ENCODE measurements at regions not wholly inside any gene's neighbourhood (a gene's known extent, or its start where the extent isn't known, plus 50 kb on each side); places are given as distances from the start of the nearest gene placed in this dataset.

DNA sequence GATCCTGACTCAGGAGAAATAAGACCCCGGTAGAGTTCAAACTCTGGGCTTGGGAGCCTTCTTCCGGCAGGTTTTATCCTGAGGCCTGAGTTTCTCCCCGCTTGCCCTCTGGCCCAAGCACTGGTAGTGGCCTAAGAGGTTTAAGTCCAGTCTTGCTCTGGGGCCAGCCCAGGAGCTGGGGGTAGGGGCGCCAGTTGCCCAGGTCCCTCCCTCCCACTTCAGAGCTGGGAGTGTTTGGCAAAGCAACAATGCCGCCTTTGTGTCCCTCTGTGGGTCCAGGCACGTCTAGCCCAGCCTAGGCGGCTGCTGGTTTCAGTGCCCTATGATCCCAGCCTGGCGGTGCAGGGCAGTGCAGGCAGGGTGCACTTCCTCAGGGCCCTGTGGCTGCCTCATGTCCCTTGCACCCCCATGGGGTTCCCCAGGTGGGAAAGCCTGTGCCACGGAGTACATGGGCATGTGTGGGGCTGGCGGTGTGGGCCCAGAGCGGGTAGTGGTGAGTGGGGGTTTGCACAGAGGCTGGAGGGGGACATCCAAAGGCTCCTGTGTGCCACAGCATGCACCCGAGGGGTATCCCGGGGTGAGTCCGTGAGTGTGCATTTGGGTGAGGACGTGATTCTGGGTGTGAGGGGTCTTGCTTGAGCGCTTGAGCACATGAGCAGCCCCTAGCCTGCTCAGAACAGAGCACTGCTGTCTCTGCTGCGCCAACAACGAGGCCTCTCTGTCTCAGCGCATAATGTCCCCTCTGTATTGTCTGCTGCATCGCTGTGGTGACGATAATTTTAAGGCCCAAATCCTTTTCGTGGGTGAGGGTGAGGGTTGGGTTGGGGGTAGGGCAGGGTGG is 61.7 kb upstream of the PSD2 start:
- peak; percentile 68 to 88 for DNase-seq
- no peaks in the 10 kb centered on the region for H3K27me3 ChIP-seq
- intact Hi-C loops (cut with DNase I; ENCODE audit: low total_unique reads): no loop called here

DNA sequence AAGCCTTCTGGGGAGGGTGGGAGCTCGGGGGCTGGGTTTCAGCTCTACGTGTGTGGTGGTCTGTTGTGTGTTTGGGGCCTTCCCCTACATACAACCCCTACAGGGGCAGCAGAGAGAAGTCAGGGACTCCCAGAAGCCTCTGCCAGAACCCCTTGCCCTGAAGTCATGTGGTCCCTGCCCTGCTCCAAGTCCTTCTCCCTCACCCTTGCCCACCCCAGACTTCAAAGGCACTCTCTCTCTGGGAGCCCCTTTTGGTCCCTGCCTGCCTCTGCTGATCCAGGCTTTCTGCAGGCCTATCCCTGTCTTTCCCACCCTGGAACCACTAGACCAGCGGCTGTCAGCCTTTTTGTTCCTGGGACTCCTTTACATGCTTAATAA is 61.1 kb upstream of the PSD2 start:
- Histone ChIP-seq H3K9me3 (no peaks in the 10 kb centered on the region), H3K4me1 (peaks cover 0 to 29% (median 14%) of the 10 kb centered on the region in 4 donors), H3K27me3 (no peaks in the 10 kb centered on the region), H3K27ac (peak overlapping the region in 3 of 5 donors; percentile 26 to 63 (median 43)), H3K36me3 (no peaks in the 10 kb centered on the region), H3K4me3 (no peak overlapping the region)
- intact Hi-C loops (cut with DNase I; ENCODE audit: low total_unique reads): no loop called here
- no peak for DNase-seq
- 70 to 95% (median 86%) methylated on average over 2 to 3 of the region's 3 CpGs for WGBS, 5 donors
- TF ChIP-seq EP300 (IDR thresholded peaks at IDR 0.05): no peak
- TF ChIP-seq POLR2A (IDR thresholded peaks at IDR 0.05): no peak

More for the DNA sequence above, 61.7 kb upstream of the PSD2 start:
- TF ChIP-seq, protein P1, sequence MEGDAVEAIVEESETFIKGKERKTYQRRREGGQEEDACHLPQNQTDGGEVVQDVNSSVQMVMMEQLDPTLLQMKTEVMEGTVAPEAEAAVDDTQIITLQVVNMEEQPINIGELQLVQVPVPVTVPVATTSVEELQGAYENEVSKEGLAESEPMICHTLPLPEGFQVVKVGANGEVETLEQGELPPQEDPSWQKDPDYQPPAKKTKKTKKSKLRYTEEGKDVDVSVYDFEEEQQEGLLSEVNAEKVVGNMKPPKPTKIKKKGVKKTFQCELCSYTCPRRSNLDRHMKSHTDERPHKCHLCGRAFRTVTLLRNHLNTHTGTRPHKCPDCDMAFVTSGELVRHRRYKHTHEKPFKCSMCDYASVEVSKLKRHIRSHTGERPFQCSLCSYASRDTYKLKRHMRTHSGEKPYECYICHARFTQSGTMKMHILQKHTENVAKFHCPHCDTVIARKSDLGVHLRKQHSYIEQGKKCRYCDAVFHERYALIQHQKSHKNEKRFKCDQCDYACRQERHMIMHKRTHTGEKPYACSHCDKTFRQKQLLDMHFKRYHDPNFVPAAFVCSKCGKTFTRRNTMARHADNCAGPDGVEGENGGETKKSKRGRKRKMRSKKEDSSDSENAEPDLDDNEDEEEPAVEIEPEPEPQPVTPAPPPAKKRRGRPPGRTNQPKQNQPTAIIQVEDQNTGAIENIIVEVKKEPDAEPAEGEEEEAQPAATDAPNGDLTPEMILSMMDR (IDR thresholded peaks at IDR 0.05): no peak
- no peak for TF ChIP-seq EP300 (IDR thresholded peaks at IDR 0.05)
- no peak for TF ChIP-seq POLR2A (IDR thresholded peaks at IDR 0.05)
- TF ChIP-seq POLR2AphosphoS5 (IDR thresholded peaks at IDR 0.05): peak in 1 of 3 donors; percentile 22
- H3K36me3 ChIP-seq: no peaks in the 10 kb centered on the region
- H3K27ac ChIP-seq: peak overlapping the region; percentile 43 to 72 (median 63)
- H3K4me1 ChIP-seq: peaks cover 0 to 26% (median 12%) of the 10 kb centered on the region in 4 donors
- H3K4me3 ChIP-seq: no peak overlapping the region
- no peaks in the 10 kb centered on the region for H3K9me3 ChIP-seq
- 52 to 69% (median 58%) methylated on average over 18 to 22 of the region's 22 CpGs for WGBS, 5 donors

DNA sequence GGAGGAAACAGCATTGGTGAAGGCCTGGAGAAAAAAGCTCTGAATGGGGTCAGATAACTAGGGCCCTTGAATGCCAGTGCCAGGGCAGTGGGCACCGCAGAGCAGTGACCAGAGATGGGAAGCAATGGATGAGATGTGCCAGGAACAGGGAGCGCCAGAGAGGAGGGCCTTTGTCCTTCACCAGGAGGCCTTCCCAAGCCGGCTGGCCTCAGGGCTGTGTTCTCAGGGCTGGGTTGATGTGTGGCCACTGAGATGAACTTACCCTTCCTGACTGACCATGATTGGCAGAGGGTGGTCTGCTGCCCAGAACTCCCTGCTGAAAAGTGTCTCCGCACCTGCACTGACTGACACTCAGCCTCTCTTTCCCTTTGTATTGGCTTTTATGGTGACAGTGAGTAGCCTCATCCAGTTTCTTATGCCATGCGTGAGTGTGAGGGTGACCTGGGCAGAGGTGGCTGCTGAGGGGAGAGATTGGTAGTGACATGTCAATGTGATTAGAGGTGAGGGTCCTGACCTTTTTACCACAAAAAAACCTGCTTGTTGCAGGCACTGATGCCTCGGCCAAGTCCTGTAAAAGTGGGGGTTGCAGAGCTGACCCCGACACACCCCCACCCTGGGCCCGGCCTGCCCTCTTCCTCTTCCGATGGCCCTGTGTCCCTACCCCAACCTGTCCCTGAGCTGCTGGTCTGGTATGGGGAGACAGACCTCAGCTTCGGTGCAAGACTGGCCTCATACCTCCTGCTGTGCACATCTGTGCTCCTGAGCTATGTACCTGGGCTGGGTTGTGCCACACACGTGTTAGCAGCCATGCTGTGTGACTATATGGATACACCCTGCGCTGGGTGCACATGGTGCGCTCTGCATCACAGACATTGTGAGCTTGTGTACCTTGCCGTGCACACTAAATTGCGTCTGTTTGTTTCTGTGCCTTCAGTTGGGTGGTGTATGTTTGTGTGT is 57.1 kb upstream of the PSD2 start:
- TF ChIP-seq POLR2A (IDR thresholded peaks at IDR 0.05): no peak
- no peak for TF ChIP-seq POLR2AphosphoS5 (IDR thresholded peaks at IDR 0.05)
- H3K27me3 ChIP-seq: no peaks in the 10 kb centered on the region
- H3K27ac ChIP-seq: no peak overlapping the region
- H3K4me3 ChIP-seq: no peak overlapping the region
- no peaks in the 10 kb centered on the region for H3K9me3 ChIP-seq
- no peaks in the 10 kb centered on the region for H3K36me3 ChIP-seq
- DNase-seq: no peak
- intact Hi-C loops (cut with DNase I; ENCODE audit: low total_unique reads): no loop called here
- WGBS, 5 donors: 70 to 85% (median 74%) methylated on average over 14 to 15 of the region's 15 CpGs
- peaks cover 0 to 24% (median 10%) of the 10 kb centered on the region in 4 donors for H3K4me1 ChIP-seq

DNA sequence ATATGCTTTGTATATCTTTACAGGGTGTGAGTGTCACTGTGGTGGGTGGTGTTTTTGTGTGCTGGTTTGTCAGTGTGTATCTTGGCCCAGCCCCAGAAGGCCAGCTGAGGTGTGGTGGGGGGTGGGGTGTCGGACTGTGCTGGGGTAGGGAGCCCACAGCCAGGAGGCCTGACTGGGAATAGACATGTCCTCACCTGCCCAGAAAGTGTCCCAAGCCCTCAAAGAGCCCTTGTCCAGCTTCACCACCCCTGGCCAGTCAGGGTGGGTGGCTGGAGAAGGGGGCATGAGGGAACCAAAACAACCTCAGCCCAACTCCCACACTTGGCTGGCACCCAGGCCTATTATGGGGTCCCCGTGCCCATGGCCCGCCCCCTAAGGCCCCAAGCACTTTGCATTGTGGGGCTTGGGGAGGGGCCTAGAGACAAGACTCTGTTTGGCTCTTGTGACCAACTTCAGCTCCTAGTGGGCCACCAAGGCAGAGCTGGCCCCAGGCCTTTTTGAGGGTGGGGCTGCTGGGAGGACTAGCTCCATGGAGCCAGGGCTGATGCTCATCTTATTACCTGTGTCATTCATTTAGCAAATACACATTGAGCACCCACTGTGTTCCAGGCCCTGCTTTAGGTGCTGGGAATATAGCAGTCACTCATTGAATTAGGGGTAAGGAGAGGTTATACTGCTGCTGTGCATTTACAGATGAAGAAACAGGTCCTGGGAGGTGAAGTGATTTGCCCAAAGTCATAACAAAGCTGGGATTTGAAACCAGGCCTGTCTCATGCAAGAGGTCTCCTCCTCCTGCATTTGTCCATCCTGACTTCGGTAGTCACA is 56.2 kb upstream of the PSD2 start:
- TF ChIP-seq POLR2AphosphoS5 (IDR thresholded peaks at IDR 0.05): no peak
- TF ChIP-seq POLR2A (IDR thresholded peaks at IDR 0.05): no peak
- TF ChIP-seq EP300 (IDR thresholded peaks at IDR 0.05): no peak
- TF ChIP-seq, protein P1 (IDR thresholded peaks at IDR 0.05): no peak
- DNase-seq: peak; percentile 53 to 71
- intact Hi-C loops (cut with DNase I; ENCODE audit: low total_unique reads): no loop called here

More for the DNA sequence above, 56.2 kb upstream of the PSD2 start:
- Histone ChIP-seq H3K4me1 (peaks cover 0 to 16% (median 6%) of the 10 kb centered on the region in 4 donors), H3K4me3 (no peak overlapping the region), H3K36me3 (no peaks in the 10 kb centered on the region), H3K27me3 (no peaks in the 10 kb centered on the region), H3K27ac (no peak overlapping the region), H3K9me3 (no peaks in the 10 kb centered on the region)
- 64 to 88% (median 80%) methylated on average over 2 to 4 of the region's 4 CpGs for WGBS, 5 donors
